ENCODE measurements at regions not wholly inside any gene's neighbourhood (a gene's known extent, or its start where the extent isn't known, plus 50 kb on each side); places are given as distances from the start of the nearest gene placed in this dataset.

- no peak for TF ChIP-seq CTCF (conservative IDR thresholded peaks at IDR 0.05; ENCODE audit: control insufficient read depth, insufficient read depth, low read depth, low read length)
- no peak for DNase-seq (ENCODE audit: low read depth)
- H3K4me3 ChIP-seq (ENCODE audit: control insufficient read depth, low read depth, low read length): no peak overlapping the region
These were observed 83.2 kb upstream of the BAIAP2L1 start for GRCh38 chr7:98483964-98484545.

GRCh38 chr7:98483276-98483963, 82.5 kb upstream of the BAIAP2L1 start:
- no peak overlapping the region for H3K4me3 ChIP-seq (ENCODE audit: control insufficient read depth, low read depth, low read length)
- no peak for TF ChIP-seq CTCF (conservative IDR thresholded peaks at IDR 0.05; ENCODE audit: control insufficient read depth, insufficient read depth, low read depth, low read length)

GRCh38 chr7:98479318-98479717, 78.4 kb upstream of the BAIAP2L1 start:
- no peak overlapping the region for H3K4me3 ChIP-seq (ENCODE audit: control insufficient read depth, low read depth, low read length)
- DNase-seq (ENCODE audit: low read depth): no peak
- no peak for TF ChIP-seq CTCF (conservative IDR thresholded peaks at IDR 0.05; ENCODE audit: control insufficient read depth, insufficient read depth, low read depth, low read length)

More at GRCh38 chr7:98483276-98483963, 82.5 kb upstream of the BAIAP2L1 start:
- DNase-seq (ENCODE audit: low read depth): no peak

- H3K4me3 ChIP-seq (ENCODE audit: control insufficient read depth, low read depth, low read length): no peak overlapping the region
- no peak for DNase-seq (ENCODE audit: low read depth)
- no peak for TF ChIP-seq CTCF (conservative IDR thresholded peaks at IDR 0.05; ENCODE audit: control insufficient read depth, insufficient read depth, low read depth, low read length)
These were observed 74.5 kb upstream of the BAIAP2L1 start for GRCh38 chr7:98475352-98475751.

- no peak for TF ChIP-seq CTCF (conservative IDR thresholded peaks at IDR 0.05; ENCODE audit: control insufficient read depth, insufficient read depth, low read depth, low read length)
- H3K4me3 ChIP-seq (ENCODE audit: control insufficient read depth, low read depth, low read length): no peak overlapping the region
- DNase-seq (ENCODE audit: low read depth): no peak
These were observed 73.7 kb upstream of the BAIAP2L1 start for GRCh38 chr7:98474558-98474957.

GRCh38 chr7:98472521-98472954, 71.6 kb upstream of the BAIAP2L1 start:
- no peak for TF ChIP-seq CTCF (conservative IDR thresholded peaks at IDR 0.05; ENCODE audit: control insufficient read depth, insufficient read depth, low read depth, low read length)
- H3K4me3 ChIP-seq (ENCODE audit: control insufficient read depth, low read depth, low read length): no peak overlapping the region
- DNase-seq (ENCODE audit: low read depth): no peak
